ENCODE measurements at regions not wholly inside any gene's neighbourhood (a gene's known extent, or its start where the extent isn't known, plus 50 kb on each side); places are given as distances from the start of the nearest gene placed in this dataset.
A peak's percentile ranks its signal among the peaks of the same experiment; 100 is the strongest.
"Not testable (repeated sequence)": the region's sequence is repeated elsewhere in the genome, so short reads cannot be mapped to it uniquely, and the experiment has no call there.

GRCh38 chr2:111454404-111454803 is 333.7 kb downstream of the BCL2L11 start:
- no CpG with 5 or more reads among the region's 1 CpG for WGBS

GRCh38 chr2:111455016-111456015 is 334.6 kb downstream of the BCL2L11 start:
- peak overlapping the region; percentile 30 for H3K9ac ChIP-seq (ENCODE audit: low read length)
- WGBS = 93% methylated on average over 3 of the region's 9 CpGs
- not testable (repeated sequence) for H2BK120ac ChIP-seq (ENCODE audit: low read depth, low read length); H2AFZ ChIP-seq (ENCODE audit: low read depth, low read length); DNase-seq; H3K9me3 ChIP-seq (ENCODE audit: control insufficient read depth, low read length); H3K23ac ChIP-seq (ENCODE audit: low read length in 2 of 2); H3K27ac ChIP-seq (ENCODE audit: low read length, poor library complexity, severe bottlenecking); H4K91ac ChIP-seq (ENCODE audit: low read length); H3K4me2 ChIP-seq (ENCODE audit: low read length, poor library complexity, severe bottlenecking); H2BK5ac ChIP-seq (ENCODE audit: low read depth, low read length, poor library complexity, severe bottlenecking); H3K4me3 ChIP-seq (ENCODE audit: insufficient read depth in 1 of 2, low read depth in 1 of 2, low read length in 2 of 2); H3K14ac ChIP-seq (ENCODE audit: low read length in 2 of 2); H2BK15ac ChIP-seq (ENCODE audit: low read depth, poor library complexity, severe bottlenecking); H2AK5ac ChIP-seq (ENCODE audit: low read length, severe bottlenecking); H3K18ac ChIP-seq (ENCODE audit: low read depth in 1 of 2, low read length in 2 of 2); H3K36me3 ChIP-seq (ENCODE audit: control insufficient read depth in 1 of 2, insufficient read depth in 2 of 2, low read depth in 1 of 2, low read length in 2 of 2); H3K4me1 ChIP-seq (ENCODE audit: control insufficient read depth, insufficient read depth, low read depth, low read length); H3K4ac ChIP-seq (ENCODE audit: low read depth in 1 of 2, low read length in 2 of 2); H3K27me3 ChIP-seq (ENCODE audit: control insufficient read depth in 1 of 2, insufficient read depth in 1 of 2, low read length in 2 of 2); H2BK12ac ChIP-seq (ENCODE audit: low read length in 2 of 2); H3K79me1 ChIP-seq (replicated peaks; ENCODE audit: low read length, poor library complexity, severe bottlenecking); H4K8ac ChIP-seq (ENCODE audit: low read length)

More at GRCh38 chr2:111454404-111454803, 333.7 kb downstream of the BCL2L11 start:
- H4K91ac ChIP-seq (ENCODE audit: low read length); H3K14ac ChIP-seq (ENCODE audit: low read length in 2 of 2); H4K8ac ChIP-seq (ENCODE audit: low read length); H3K18ac ChIP-seq (ENCODE audit: low read depth in 1 of 2, low read length in 2 of 2); H3K27ac ChIP-seq (ENCODE audit: low read length, poor library complexity, severe bottlenecking); H3K36me3 ChIP-seq (ENCODE audit: control insufficient read depth in 1 of 2, insufficient read depth in 2 of 2, low read depth in 1 of 2, low read length in 2 of 2); H2BK15ac ChIP-seq (ENCODE audit: low read depth, poor library complexity, severe bottlenecking); H3K4me2 ChIP-seq (ENCODE audit: low read length, poor library complexity, severe bottlenecking); H3K27me3 ChIP-seq (ENCODE audit: control insufficient read depth in 1 of 2, insufficient read depth in 1 of 2, low read length in 2 of 2); H3K9me3 ChIP-seq (ENCODE audit: control insufficient read depth, low read length); H2AFZ ChIP-seq (ENCODE audit: low read depth, low read length); H2BK5ac ChIP-seq (ENCODE audit: low read depth, low read length, poor library complexity, severe bottlenecking); H3K4me3 ChIP-seq (ENCODE audit: insufficient read depth in 1 of 2, low read depth in 1 of 2, low read length in 2 of 2); H2BK120ac ChIP-seq (ENCODE audit: low read depth, low read length); H3K79me1 ChIP-seq (replicated peaks; ENCODE audit: low read length, poor library complexity, severe bottlenecking); H2BK12ac ChIP-seq (ENCODE audit: low read length in 2 of 2); H3K4me1 ChIP-seq (ENCODE audit: control insufficient read depth, insufficient read depth, low read depth, low read length); H3K23ac ChIP-seq (ENCODE audit: low read length in 2 of 2); H2AK5ac ChIP-seq (ENCODE audit: low read length, severe bottlenecking); H3K9ac ChIP-seq (ENCODE audit: low read length); H3K4ac ChIP-seq (ENCODE audit: low read depth in 1 of 2, low read length in 2 of 2): not testable (repeated sequence)
- peak; percentile 74 for DNase-seq

GRCh38 chr2:111457191-111457590 is 336.5 kb downstream of the BCL2L11 start:
- not testable (repeated sequence) for H3K79me1 ChIP-seq (replicated peaks; ENCODE audit: low read length, poor library complexity, severe bottlenecking); H3K9me3 ChIP-seq (ENCODE audit: control insufficient read depth, low read length); H3K36me3 ChIP-seq (ENCODE audit: control insufficient read depth in 1 of 2, insufficient read depth in 2 of 2, low read depth in 1 of 2, low read length in 2 of 2); H3K14ac ChIP-seq (ENCODE audit: low read length in 2 of 2); H2AFZ ChIP-seq (ENCODE audit: low read depth, low read length); H3K4ac ChIP-seq (ENCODE audit: low read depth in 1 of 2, low read length in 2 of 2); H3K4me3 ChIP-seq (ENCODE audit: insufficient read depth in 1 of 2, low read depth in 1 of 2, low read length in 2 of 2); H3K23ac ChIP-seq (ENCODE audit: low read length in 2 of 2); H4K91ac ChIP-seq (ENCODE audit: low read length); H3K4me2 ChIP-seq (ENCODE audit: low read length, poor library complexity, severe bottlenecking); H3K27ac ChIP-seq (ENCODE audit: low read length, poor library complexity, severe bottlenecking); H3K18ac ChIP-seq (ENCODE audit: low read depth in 1 of 2, low read length in 2 of 2); H2BK120ac ChIP-seq (ENCODE audit: low read depth, low read length); H2AK5ac ChIP-seq (ENCODE audit: low read length, severe bottlenecking); H4K8ac ChIP-seq (ENCODE audit: low read length); DNase-seq; H2BK15ac ChIP-seq (ENCODE audit: low read depth, poor library complexity, severe bottlenecking); H2BK12ac ChIP-seq (ENCODE audit: low read length in 2 of 2); H3K4me1 ChIP-seq (ENCODE audit: control insufficient read depth, insufficient read depth, low read depth, low read length); H3K9ac ChIP-seq (ENCODE audit: low read length); H3K27me3 ChIP-seq (ENCODE audit: control insufficient read depth in 1 of 2, insufficient read depth in 1 of 2, low read length in 2 of 2); H2BK5ac ChIP-seq (ENCODE audit: low read depth, low read length, poor library complexity, severe bottlenecking)
- 83% methylated on average over 1 of the region's 5 CpGs for WGBS

GRCh38 chr2:111460901-111461300 is 340.2 kb downstream of the BCL2L11 start:
- not testable (repeated sequence) for DNase-seq; H3K4me1 ChIP-seq (ENCODE audit: control insufficient read depth, insufficient read depth, low read depth, low read length); H4K91ac ChIP-seq (ENCODE audit: low read length); H3K4ac ChIP-seq (ENCODE audit: low read depth in 1 of 2, low read length in 2 of 2); H3K27me3 ChIP-seq (ENCODE audit: control insufficient read depth in 1 of 2, insufficient read depth in 1 of 2, low read length in 2 of 2); H2BK12ac ChIP-seq (ENCODE audit: low read length in 2 of 2); H3K79me1 ChIP-seq (replicated peaks; ENCODE audit: low read length, poor library complexity, severe bottlenecking); H3K23ac ChIP-seq (ENCODE audit: low read length in 2 of 2); H2BK5ac ChIP-seq (ENCODE audit: low read depth, low read length, poor library complexity, severe bottlenecking); H3K4me2 ChIP-seq (ENCODE audit: low read length, poor library complexity, severe bottlenecking); H2AK5ac ChIP-seq (ENCODE audit: low read length, severe bottlenecking); H2AFZ ChIP-seq (ENCODE audit: low read depth, low read length); H3K27ac ChIP-seq (ENCODE audit: low read length, poor library complexity, severe bottlenecking); H3K9ac ChIP-seq (ENCODE audit: low read length); H3K14ac ChIP-seq (ENCODE audit: low read length in 2 of 2); H3K18ac ChIP-seq (ENCODE audit: low read depth in 1 of 2, low read length in 2 of 2); H2BK120ac ChIP-seq (ENCODE audit: low read depth, low read length); H3K36me3 ChIP-seq (ENCODE audit: control insufficient read depth in 1 of 2, insufficient read depth in 2 of 2, low read depth in 1 of 2, low read length in 2 of 2); H3K4me3 ChIP-seq (ENCODE audit: insufficient read depth in 1 of 2, low read depth in 1 of 2, low read length in 2 of 2); H3K9me3 ChIP-seq (ENCODE audit: control insufficient read depth, low read length); H2BK15ac ChIP-seq (ENCODE audit: low read depth, poor library complexity, severe bottlenecking); H4K8ac ChIP-seq (ENCODE audit: low read length)
- 96% methylated on average over 1 of the region's 5 CpGs for WGBS

Data from mesenchymal stem cell (in vitro differentiated cells and primary cell).